ENCODE measurements at regions not wholly inside any gene's neighbourhood (a gene's known extent, or its start where the extent isn't known, plus 50 kb on each side); places are given as distances from the start of the nearest gene placed in this dataset.

GRCh38 chr2:136434251-136434715 is 316.3 kb upstream of the CXCR4 start:
- Histone ChIP-seq H3K9ac (ENCODE audit: insufficient read depth in 1 of 2, low read depth in 2 of 2, low read length in 2 of 2) (no peak overlapping the region), H3K4me2 (ENCODE audit: insufficient read depth, low read length) (peak overlapping the region; percentile 0; the same call in 1 of the 2 replicates), H3K27ac (ENCODE audit: extremely low read depth, low read depth, low read length) (no peak overlapping the region), H3K27me3 (ENCODE audit: control insufficient read depth in 2 of 2, insufficient read depth in 2 of 2, low read length in 2 of 2) (peaks cover 0 to 6% of the 10 kb centered on the region in 2 experiments; a peak in 1 of 5 replicates), H2AFZ (ENCODE audit: low read depth, low read length) (no peak overlapping the region), H3K9me3 (replicated peaks; ENCODE audit: control insufficient read depth, insufficient read depth, low read depth, low read length) (no peaks in the 10 kb centered on the region), H3K9me1 (ENCODE audit: control insufficient read depth, insufficient read depth, low read length) (no peaks in the 10 kb centered on the region), H3K36me3 (ENCODE audit: control insufficient read depth, insufficient read depth, low read length) (no peaks in the 10 kb centered on the region), H3K4me1 (replicated peaks in 1 of 2; ENCODE audit: control insufficient read depth in 2 of 2, insufficient read depth in 2 of 2, low read length in 2 of 2) (no peaks in the 10 kb centered on the region), H4K20me1 (replicated peaks; ENCODE audit: control insufficient read depth, insufficient read depth, low read length) (no peaks in the 10 kb centered on the region), H3K4me3 (no peak overlapping the region), H3K79me2 (ENCODE audit: control insufficient read depth, insufficient read depth, low read length) (no peaks in the 10 kb centered on the region)
- FAIRE-seq (no peak), DNase-seq (ENCODE audit: extremely low read depth in 1 of 4, low spot score in 3 of 4) (peak in 2 of 4 experiments; percentile 10 to 16), ATAC-seq (peak; percentile 92)
- in situ Hi-C loops (cut with MboI) = no loop called here
- intact Hi-C loops (cut with micrococcal nuclease) = no loop called here
- POLR2A ChIA-PET = interaction anchor here (0.6 kb wide), 1 partner anchor 1429 kb away, joined by 3 read pairs; no protein-coding TSS in a partner anchor
- WGBS (ENCODE audit: insufficient coverage, low coverage, missing lambda C conversion rate) = 0% methylated on average over 5 of the region's 5 CpGs
- CTCF ChIA-PET (ENCODE audit: low intra/inter-chr PET ratio) = no interaction called here
- BruUV-seq (replicated peaks) = no TSS peak
- TF ChIP-seq ZNF398 (CRISPR knock-in tag; IDR thresholded peaks at IDR 0.05) (no peak), ZNF134 (CRISPR knock-in tag; conservative IDR thresholded peaks at IDR 0.05) (no peak), ZNF778 (CRISPR knock-in tag; IDR thresholded peaks at IDR 0.05) (no peak), NR2C2 (CRISPR knock-in tag; IDR thresholded peaks at IDR 0.05) (no peak), NR2C2 (tag; IDR thresholded peaks at IDR 0.05) (peak; percentile 59), TRIM24 (IDR thresholded peaks at IDR 0.05) (peak; percentile 77 to 82; a peak in 3 of 4 replicates), ATF7 (IDR thresholded peaks at IDR 0.05) (peak; percentile 84), HNRNPLL (IDR thresholded peaks at IDR 0.05; ENCODE audit: low read depth, low read length, poor library complexity, severe bottlenecking) (no peak), CGGBP1 (CRISPR knock-in tag; IDR thresholded peaks at IDR 0.05) (no peak), MEF2D (tag; conservative IDR thresholded peaks at IDR 0.05; ENCODE audit: low read depth) (no peak), HBP1 (CRISPR knock-in tag; IDR thresholded peaks at IDR 0.05) (peak; percentile 62; the same call in 1 of the 2 replicates), ZBTB5 (IDR thresholded peaks at IDR 0.05) (no peak), ZNF512 (tag; IDR thresholded peaks at IDR 0.05) (no peak)
